NCI-H2029 (cell line): ENCODE measurements at regions not wholly inside any gene's neighbourhood (a gene's known extent, or its start where the extent isn't known, plus 50 kb on each side); places are given as distances from the start of the nearest gene placed in this dataset.
"Not testable (repeated sequence)": the region's sequence is repeated elsewhere in the genome, so short reads cannot be mapped to it uniquely, and the experiment has no call there.

Source experiments
- DNase-seq: peaks from one replicate; lab custom pipeline; 2025; lab: John Stamatoyannopoulos, UW

- DNase-seq = no peak
Measured at GRCh38 chr6:144359783-144360182, 74.6 kb downstream of the UTRN start.

- no peak for DNase-seq
Measured at GRCh38 chr6:144360401-144360800, 75.3 kb downstream of the UTRN start.

GRCh38 chr6:144361016-144361415, 75.9 kb downstream of the UTRN start:
- no peak for DNase-seq

DNA sequence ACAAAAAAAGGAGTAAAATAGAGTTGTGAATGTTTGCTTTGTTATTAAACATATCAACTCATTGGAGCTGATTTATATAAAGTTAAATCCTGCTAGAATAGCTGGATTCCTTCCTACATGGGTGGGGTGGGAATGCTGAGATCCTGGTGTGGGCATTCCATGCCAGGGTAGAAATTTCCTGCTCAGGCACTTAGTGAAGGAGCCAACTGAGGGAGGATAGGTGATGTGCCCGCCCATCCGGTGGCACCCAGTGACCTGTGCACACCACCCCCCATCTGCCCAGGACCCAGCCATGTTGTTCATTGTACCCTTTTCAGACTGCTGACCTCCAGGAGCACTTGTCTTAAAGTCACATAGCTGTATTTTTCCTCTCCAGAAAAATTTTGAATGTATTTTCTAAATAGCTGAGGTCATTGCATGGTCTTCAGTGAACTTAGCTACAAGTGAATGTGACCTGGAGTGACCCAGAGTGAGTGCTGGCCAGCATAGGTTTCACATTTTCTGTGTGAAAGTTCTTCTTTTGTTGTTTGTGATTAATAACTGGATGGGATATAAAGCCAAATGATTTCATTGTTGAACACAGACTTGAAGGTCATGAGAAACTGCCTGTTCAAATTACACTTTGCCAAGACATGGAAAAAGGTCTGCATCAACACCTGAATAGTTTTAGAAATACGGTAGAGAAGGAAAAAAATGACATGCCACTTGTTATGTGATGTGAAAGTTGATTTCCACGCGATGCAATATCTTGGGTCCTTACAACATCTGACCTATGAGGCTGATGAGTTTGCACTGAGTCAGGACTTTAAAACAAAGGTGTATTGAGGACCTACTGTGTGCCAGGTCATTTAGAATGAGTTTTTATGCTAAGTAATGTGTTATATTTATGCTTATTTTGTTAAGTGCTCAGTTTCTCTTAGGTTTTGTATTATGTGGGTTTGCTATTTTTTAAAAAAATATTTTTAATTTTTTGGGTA, 77.2 kb downstream of the UTRN start:
- no peak for DNase-seq

- no peak for DNase-seq
Measured at GRCh38 chr6:144364208-144364720, 79.1 kb downstream of the UTRN start.

DNA sequence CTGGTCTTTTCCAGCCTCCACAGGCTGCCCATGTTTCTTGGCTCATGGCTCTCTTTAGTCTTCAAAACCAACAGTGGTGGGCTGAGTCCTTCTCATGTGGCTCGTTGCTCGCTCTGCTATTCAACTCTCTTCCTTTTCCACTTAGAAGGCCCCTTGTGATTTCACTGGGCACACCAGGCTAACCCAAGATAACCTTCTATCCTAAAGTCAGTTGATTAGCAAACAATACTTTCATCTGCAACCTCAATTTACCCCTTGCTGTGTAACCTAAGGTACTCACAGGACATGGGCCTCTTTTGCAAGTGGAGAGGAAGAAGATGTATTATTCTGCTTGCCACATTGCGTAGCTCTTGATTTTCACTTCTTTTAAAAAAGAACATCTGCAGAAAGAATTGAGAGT, 79.6 kb downstream of the UTRN start:
- no peak for DNase-seq

DNA sequence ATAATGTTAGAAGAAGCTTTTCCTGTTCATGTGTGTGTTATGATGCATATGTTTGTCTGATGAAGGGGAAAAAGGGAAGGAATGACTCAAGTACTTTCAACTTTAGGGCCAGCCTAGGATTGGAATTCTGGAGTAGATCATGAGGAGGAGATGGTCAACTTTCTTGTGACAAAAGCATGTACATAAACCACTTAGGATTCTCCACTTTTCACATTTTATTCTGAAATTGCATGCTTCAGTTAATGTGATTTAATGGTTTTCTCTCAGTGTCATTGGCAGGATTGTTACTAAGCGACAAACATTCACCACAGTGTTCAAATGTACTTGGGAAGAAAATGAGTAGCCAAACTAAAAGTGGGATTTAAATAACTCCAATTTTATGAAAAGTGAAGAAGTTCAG, 80.1 kb downstream of the UTRN start:
- DNase-seq = no peak

- not testable (repeated sequence) for DNase-seq
Measured at GRCh38 chr6:144369696-144370095, 84.6 kb downstream of the UTRN start.

GRCh38 chr6:144372116-144372515, 87.0 kb downstream of the UTRN start:
- DNase-seq = no peak

GRCh38 chr6:144372611-144373594, 87.8 kb downstream of the UTRN start:
- no peak for DNase-seq

DNA sequence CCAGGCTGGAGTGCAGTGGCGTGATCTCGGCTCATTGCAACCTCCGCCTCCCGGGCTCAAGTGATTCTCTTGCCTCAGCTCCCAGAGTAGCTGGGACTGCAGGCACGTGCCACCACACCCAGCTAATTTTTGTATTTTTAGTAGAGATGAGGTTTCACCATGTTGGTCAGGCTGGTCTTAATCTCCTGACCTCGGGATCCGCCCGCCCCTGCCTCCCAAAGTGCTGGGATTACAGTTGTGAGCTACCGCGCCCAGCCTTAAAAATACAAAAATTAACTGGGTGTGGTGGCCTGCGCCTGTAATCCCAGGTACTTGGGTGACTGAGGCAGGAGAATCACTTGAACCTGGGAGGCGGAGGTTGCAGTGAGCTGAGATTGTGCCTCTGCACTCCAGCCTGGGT, 89.4 kb downstream of the UTRN start:
- DNase-seq = not testable (repeated sequence)

DNA sequence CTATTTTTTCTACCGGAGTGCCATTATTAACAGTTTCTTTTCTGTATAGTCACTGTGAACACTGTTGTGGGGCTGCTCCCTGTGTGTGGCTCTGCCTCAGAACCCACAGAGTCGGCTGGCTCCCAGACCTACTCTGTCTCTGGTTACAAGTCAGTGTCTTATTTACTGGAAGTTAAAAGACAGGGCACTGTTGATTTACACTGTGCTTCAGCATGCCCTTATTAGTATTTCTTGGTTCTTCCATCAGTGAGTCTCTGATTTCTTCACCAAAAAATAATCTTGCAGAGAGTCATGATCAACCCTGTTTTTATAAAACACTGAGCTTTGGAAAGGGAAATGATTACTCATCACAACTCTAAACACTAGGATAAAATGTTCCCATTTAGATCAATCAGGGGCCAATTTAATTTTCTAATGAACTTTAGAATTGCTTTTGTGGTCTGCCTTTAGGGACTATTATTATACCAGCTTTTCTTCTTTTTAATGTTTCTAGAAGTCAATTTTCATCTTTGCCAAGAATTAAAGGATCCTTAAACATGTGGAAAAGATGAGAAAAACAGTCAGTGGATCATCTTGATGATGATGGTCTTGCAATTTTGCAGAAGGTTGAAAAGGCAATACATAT, 92.6 kb downstream of the UTRN start:
- no peak for DNase-seq

DNA sequence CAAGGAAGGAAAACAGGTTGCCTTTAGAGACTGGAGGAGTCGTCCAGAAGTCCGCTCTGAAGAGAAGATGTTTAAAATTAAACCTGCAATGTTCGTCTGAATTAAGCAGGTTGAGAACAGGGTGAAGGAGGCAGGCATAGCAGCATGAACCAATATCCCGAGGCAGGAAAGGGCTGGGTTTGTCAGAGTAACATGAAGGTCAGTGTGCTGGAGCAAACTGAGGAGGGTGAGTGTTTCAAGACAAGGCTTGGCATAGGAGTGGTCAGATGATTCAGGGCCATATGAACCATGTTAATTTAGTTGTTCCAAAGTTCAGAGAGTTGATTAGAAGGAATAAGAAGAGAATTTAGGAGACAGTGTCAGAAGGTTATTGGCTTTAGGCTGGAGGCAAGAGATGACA, 93.3 kb downstream of the UTRN start:
- no peak for DNase-seq

DNA sequence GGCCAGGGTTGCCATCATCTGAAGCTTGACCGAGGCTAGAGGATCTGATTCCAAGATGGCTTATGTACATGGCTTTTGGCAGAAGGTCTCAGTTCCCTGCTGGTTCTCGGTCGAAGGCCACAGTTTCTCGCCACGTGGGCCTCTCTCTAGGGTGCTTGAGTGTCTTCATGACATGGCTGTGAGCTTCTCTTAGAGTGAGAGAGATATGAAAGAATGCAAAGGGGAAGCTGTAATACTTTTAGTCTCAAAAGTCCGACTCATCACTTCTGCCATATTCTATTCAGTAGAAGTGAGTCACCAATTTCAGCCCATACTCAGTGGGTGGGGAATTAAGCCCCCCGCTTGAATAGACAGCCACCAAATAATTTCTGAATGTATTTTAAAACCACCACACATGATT, 94.2 kb downstream of the UTRN start:
- DNase-seq = no peak

DNA sequence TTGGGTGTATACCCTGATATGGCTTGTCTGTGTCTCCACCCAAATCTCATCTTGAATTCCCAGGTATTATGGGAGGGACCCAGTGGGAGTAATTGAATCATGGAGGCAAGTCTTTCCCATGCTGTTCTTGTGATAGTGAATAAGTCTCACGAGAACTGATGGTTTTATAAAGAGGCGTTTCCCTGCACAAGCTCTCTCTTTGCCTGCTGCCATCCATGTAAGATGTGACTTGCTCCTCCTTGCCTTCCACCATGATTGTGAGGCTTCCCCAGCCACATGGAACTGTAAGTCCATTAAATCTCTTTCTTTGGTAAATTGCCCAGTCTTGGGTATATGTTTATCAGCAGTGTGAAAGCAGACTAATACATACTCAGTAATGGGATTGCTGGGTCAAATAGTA, 96.4 kb downstream of the UTRN start:
- DNase-seq = not testable (repeated sequence)

DNA sequence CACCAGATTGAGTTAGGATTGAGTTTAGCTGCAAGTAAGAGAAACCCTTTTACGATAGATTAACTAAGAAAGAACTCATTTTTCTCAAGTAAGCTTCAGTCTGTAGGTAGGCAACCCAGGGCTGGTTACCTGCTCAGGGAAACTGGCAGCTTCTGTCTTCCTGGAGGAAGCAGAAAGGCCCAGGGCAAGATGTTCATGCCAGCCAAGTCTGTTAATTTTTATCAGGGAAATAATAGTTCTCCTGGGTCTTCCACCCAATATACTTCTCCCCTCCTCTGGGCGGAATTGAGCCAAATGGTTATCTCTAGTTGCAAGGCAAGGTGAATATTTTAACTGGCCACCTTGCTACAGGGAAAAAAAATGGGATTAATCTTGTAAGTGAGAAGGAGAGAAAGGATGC, 98.2 kb downstream of the UTRN start:
- no peak for DNase-seq

- no peak for DNase-seq
Measured at GRCh38 chr6:144384427-144384826, 99.3 kb downstream of the UTRN start.

- not testable (repeated sequence) for DNase-seq
Measured at GRCh38 chr6:144389474-144389873, 104.3 kb downstream of the UTRN start.

- no peak for DNase-seq
Measured at GRCh38 chr6:144390202-144390601, 105.1 kb downstream of the UTRN start.

DNA sequence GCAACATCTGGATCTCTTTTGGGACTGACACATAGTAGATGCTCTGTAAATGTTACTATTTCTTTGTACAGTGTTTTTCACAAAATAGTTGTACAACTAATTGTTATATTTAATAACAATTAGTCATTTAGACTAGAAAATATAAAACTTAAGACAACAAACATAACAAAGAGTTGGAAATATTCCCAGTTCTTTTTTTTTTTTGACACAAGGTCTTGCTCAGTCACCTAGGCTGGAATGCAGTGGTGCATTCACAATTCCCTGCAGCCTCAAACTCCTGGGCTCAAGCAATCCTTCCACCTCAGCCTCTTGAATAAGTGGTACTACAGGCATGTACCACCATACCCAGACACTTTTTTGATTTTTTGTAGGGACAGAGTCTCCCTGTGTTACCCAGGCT, 105.8 kb downstream of the UTRN start:
- DNase-seq = no peak

GRCh38 chr6:144392536-144392935, 107.4 kb downstream of the UTRN start:
- no peak for DNase-seq

DNA sequence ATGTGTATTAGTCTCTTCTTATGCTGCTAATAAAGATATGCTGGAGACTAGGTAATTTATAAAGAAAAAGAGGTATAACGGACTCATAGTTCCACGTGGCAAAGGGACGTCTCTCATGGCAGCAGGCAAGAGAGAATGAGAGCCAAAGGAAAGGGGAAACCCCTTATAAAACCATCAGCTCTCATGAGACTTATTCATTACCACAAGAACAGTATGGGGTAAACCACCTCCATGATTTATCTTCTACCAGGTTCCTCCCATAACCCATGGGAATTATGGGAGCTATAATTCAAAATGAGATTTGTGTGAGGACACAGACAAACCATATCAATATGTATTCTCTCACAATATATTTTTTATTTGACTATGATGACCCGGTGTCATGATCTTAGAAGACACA, 109.1 kb downstream of the UTRN start:
- no peak for DNase-seq
